Neuron (in vitro differentiated cells): ENCODE measurements at regions not wholly inside any gene's neighbourhood (a gene's known extent, or its start where the extent isn't known, plus 50 kb on each side); places are given as distances from the start of the nearest gene placed in this dataset.

ENCODE experiments used
- H2AFZ ChIP-seq: one replicate; pipeline ENCODE4 v1.6.1; 2013; ENCODE audit warnings: low read depth, mild to moderate bottlenecking, inconsistent platforms, low read length, moderate library complexity
- H3K27me3 ChIP-seq: one replicate; pipeline ENCODE4 v1.6.1; 2013; ENCODE audit warnings: low read length; ENCODE audit not compliant: insufficient read depth
- H3K36me3 ChIP-seq: one replicate; pipeline ENCODE4 v1.6.1; 2013; ENCODE audit warnings: low read length; ENCODE audit not compliant: insufficient read depth
- H3K4me1 ChIP-seq: one replicate; pipeline ENCODE4 v1.6.1; 2013; ENCODE audit warnings: low read length; ENCODE audit not compliant: insufficient read depth
- H3K4me3 ChIP-seq: 2 replicates; pipeline ENCODE4 v1.5.1; 2013; ENCODE audit warnings: mild to moderate bottlenecking, low read length, moderate library complexity
- H3K9me3 ChIP-seq: one replicate; pipeline ENCODE4 v1.6.1; 2013; ENCODE audit warnings: low read length

DNA sequence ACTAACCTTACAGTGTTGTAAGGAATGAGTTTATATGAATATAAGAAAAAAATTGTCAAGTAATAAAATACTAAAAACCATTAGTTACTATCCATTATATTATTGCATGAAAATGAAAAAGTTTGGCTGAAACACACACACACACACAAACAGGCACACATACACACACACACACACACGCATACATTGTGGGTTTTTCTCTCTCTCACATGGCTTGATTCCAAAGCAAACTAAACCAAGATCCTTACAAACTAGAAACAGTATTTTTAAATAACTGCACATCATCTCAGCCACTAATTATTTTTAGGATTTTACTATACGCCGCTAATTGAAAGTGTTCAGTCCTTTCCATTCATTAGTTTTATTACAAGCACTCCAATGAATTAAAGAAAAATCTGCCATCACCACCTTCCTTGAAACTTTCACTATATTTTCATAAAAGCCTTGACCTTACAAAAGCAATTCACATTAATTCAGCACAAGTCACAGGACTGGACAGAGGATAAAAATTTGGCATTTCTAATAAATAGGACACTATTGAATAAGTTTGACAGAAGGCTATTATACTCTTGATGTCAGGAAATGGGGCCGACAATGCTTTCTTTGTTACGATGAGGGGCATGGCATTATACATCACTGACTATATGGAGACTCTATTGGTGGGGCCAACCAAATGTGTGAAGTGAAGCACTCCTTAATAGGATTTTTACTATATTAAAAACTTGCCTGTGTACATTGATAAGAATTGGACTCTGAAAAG is 187.0 kb upstream of the ESRRG start:
- Histone ChIP-seq H2AFZ (no peak overlapping the region), H3K4me1 (peaks cover 19% of the 10 kb centered on the region), H3K4me3 (no peak overlapping the region), H3K9me3 (no peaks in the 10 kb centered on the region), H3K27me3 (no peaks in the 10 kb centered on the region), H3K36me3 (no peaks in the 10 kb centered on the region)

DNA sequence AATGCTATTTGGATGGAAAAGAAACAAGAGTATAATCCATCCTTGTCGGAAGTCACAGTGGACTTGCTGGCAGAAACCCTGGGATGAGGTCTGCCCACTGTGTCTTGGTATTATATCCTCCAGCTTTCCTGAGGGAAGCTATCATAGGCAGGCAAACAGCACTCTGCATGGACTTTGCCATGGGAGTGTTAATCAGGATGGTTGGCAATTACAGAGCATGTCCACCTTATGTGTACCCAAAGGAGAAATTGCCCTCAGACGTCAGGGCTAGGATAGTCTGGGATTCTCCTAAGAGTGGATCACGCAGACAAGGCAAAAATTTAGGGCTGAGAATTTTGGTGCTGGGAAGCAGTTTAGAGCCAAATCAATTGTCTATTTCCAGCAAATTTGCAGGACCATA is 184.9 kb upstream of the ESRRG start:
- no peak overlapping the region for H2AFZ ChIP-seq
- peaks cover 15% of the 10 kb centered on the region for H3K4me1 ChIP-seq
- no peak overlapping the region for H3K4me3 ChIP-seq
- no peaks in the 10 kb centered on the region for H3K36me3 ChIP-seq
- no peaks in the 10 kb centered on the region for H3K9me3 ChIP-seq
- H3K27me3 ChIP-seq, result no peaks in the 10 kb centered on the region

DNA sequence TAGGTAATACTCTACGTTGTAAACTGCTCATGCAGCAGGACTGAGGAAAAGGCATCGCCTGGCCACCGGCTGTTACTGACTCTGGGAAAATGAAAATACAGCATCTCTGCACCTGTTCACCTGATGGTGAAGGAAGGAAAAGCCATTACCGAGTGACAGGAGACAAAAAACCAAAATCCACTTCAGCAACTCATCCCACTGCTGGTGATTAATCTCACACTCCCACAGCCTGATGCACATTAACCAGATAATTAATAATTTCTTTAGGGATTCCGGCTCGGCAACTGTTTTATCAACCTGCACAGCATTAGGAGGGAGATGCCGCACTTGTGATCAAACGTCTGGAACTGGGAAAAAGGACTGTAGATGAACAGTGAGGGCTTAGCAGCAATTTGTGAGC is 183.9 kb upstream of the ESRRG start:
- Histone ChIP-seq H3K4me3 (no peak overlapping the region), H3K27me3 (no peaks in the 10 kb centered on the region), H3K4me1 (peaks cover 15% of the 10 kb centered on the region), H2AFZ (no peak overlapping the region), H3K36me3 (no peaks in the 10 kb centered on the region), H3K9me3 (no peaks in the 10 kb centered on the region)

DNA sequence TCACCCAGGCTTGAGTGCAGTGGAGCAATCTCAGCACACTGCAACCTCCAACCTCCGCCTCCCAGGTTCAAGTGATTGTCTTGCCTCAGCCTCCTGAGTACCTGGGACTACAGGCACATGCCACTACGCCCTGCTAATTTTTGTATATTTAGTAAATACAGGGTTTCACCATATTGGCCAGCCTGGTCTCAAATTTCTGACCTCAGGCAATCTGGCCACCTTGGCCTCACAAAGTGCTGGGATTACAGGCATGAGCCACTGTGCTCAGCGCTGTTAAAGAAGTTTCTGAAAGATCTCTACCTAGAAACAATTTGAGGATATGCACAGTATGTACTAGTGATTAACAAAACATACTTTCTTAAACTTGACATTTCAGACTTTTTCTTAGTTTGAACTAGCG is 182.6 kb upstream of the ESRRG start:
- H3K36me3 ChIP-seq, result no peaks in the 10 kb centered on the region
- peaks cover 14% of the 10 kb centered on the region for H3K4me1 ChIP-seq
- H2AFZ ChIP-seq, result no peak overlapping the region
- H3K9me3 ChIP-seq, result no peaks in the 10 kb centered on the region
- no peak overlapping the region for H3K4me3 ChIP-seq
- H3K27me3 ChIP-seq, result no peaks in the 10 kb centered on the region

DNA sequence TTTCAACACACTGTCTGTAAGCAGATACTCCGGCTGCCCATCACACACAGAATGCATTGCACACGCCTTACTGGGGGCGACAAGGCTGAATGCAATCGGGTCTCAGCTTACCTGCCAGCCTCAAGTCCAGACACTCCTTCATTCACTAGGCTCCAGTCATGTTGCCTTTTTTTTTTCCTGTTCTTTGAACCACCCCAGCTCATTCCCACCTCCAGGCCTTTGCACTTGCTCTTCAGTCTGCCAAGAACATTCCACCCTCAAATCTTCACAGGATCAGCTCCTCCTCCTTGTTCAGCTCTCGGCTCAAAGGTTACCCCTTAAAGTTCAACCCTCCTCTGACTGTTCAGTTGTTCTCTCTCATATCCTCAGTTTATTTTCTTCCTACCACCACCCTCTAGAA is 181.9 kb upstream of the ESRRG start:
- H3K4me1 ChIP-seq, result peaks cover 8% of the 10 kb centered on the region
- no peak overlapping the region for H2AFZ ChIP-seq
- no peaks in the 10 kb centered on the region for H3K36me3 ChIP-seq
- no peaks in the 10 kb centered on the region for H3K27me3 ChIP-seq
- H3K9me3 ChIP-seq, result no peaks in the 10 kb centered on the region
- H3K4me3 ChIP-seq, result no peak overlapping the region

DNA sequence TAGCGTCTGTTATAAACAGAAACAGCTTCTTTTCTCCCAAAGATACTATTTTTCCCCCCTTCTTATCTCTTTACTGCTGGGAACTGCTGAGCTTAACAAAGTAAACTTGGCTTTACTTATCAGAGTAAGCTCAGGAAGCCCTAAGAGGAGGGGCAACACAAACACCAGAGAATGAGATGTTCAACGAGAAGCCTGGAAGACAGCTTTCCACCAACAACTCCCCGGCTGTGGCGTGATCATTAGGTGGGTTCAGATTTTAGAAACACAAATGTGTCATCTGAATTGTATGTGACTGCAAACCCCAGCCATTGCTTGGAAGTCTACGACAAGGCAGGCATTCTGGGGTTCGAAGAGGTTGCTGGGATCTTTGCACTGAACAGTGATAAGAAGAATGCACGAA is 181.2 kb upstream of the ESRRG start:
- H3K36me3 ChIP-seq, result no peaks in the 10 kb centered on the region
- H2AFZ ChIP-seq, result no peak overlapping the region
- H3K9me3 ChIP-seq, result no peaks in the 10 kb centered on the region
- no peaks in the 10 kb centered on the region for H3K27me3 ChIP-seq
- H3K4me1 ChIP-seq, result peaks cover 3% of the 10 kb centered on the region
- H3K4me3 ChIP-seq, result no peak overlapping the region

DNA sequence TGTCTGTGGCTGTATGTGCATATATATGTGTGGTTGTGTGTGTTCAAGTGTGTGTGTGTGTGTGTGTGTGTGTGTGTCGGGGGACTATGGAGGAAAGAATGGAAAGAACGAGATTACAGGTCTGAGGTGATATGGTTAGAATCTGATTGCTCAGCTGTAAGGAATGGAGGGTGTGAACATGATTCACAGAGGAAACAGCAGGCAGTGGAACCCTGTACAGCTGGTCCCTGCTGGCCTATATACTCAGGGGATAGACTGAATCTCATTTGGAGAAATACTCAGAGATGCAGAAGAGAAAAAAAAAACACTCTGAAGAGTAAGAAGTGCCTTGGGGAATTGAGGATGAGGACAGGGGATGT is 180.1 kb upstream of the ESRRG start:
- Histone ChIP-seq H3K36me3 (no peaks in the 10 kb centered on the region), H3K4me3 (no peak overlapping the region), H2AFZ (no peak overlapping the region), H3K4me1 (peaks cover 3% of the 10 kb centered on the region), H3K27me3 (no peaks in the 10 kb centered on the region), H3K9me3 (no peaks in the 10 kb centered on the region)

DNA sequence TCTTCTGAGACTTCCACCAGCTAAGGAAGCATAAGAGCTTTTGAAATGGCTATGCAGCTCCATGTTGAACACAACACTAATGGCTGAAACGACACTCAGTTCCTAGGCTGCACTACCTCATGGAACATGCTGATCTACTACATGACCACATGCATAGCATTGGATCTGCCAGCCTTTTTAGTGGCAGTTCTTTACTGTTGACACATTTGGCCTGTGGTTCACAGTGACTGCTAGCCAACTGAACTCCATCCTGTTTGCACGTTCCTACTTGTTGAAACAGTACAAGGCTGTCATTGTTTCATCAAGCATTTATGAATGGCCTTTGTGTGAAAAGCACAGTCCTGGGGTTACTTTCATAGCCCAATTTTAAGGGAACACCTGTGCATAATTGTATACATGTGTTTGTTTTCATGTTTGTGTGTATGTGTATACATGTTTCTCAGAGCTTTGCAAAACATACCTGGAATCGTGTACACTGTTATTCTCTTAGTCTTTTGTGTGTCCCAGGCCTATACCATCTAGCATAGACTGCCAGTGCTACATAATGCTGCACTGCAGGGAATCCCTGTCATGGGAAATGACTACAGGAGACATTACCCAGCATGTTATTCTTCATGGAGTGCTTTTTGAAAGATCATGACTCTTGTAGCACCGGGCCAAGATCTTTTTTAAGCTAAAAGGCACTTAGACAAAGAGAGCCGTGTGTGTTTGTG is 179.6 kb upstream of the ESRRG start:
- no peaks in the 10 kb centered on the region for H3K9me3 ChIP-seq
- no peak overlapping the region for H3K4me3 ChIP-seq
- H3K4me1 ChIP-seq, result peaks cover 3% of the 10 kb centered on the region
- H3K36me3 ChIP-seq, result no peaks in the 10 kb centered on the region
- no peak overlapping the region for H2AFZ ChIP-seq
- H3K27me3 ChIP-seq, result no peaks in the 10 kb centered on the region

DNA sequence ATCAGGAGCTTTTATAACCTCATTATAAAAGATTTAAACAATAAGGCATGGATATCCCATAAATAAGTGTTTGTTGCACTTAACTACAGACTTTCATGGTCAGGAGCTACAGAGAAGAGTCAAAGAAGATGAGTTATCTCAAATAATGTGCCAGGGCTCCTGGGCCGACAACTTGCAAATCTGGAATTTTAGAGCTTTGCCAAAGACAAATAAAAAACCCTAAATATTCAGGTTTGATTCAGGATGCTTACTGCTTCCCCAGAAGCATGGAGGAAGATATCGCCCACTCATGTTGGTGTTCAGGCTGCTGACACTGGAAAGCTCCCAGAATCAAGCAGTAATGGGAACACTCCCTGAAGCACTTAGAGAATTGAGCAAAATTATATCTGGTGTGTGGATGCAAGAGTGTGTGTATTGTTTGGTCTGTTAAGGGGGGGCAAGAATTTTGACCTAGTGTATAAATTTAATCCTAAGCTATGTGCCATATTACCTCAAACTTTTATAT is 176.9 kb upstream of the ESRRG start:
- H2AFZ ChIP-seq, result no peak overlapping the region
- H3K36me3 ChIP-seq, result no peaks in the 10 kb centered on the region
- no peak overlapping the region for H3K4me3 ChIP-seq
- H3K9me3 ChIP-seq, result no peaks in the 10 kb centered on the region
- H3K27me3 ChIP-seq, result no peaks in the 10 kb centered on the region
- no peaks in the 10 kb centered on the region for H3K4me1 ChIP-seq

DNA sequence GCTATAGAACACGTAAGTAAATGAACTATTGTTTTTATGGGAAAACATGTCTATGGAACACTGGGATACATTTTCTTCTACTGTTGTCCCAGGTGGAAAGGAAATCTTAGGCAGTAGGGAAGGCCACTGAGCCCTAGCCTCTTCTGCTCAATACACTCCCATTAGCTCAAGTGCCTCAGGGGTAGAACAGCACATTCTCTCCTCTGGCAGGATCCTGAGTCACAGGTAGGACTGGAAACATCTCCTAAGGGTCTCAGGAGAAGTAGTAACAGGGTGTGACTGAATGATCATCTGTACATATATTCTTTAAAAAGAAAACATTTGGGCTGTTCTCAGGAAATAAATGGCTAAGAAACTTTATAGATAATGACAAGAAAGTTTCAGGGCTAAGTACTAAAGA is 175.6 kb upstream of the ESRRG start:
- no peaks in the 10 kb centered on the region for H3K4me1 ChIP-seq
- H2AFZ ChIP-seq, result no peak overlapping the region
- H3K9me3 ChIP-seq, result no peaks in the 10 kb centered on the region
- H3K4me3 ChIP-seq, result no peak overlapping the region
- H3K36me3 ChIP-seq, result no peaks in the 10 kb centered on the region
- H3K27me3 ChIP-seq, result no peaks in the 10 kb centered on the region

DNA sequence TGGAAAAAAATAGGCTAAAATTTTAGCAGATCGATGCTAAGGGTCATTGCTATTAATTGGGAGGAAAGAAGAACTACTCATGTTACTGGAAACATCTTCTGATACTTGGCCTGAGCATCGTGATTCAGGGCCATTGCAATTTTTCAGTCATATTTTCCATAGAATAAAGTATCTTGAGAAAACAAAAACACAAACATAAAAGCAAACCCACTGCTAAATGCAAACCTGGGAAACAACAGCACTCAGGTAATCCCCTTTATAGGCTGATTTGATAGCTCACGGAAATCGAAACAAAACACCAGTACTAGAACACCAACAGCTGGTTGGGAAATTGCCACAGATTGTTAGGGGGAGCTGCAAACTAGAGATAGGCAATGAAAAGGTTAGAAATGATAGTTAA is 172.9 kb upstream of the ESRRG start:
- no peak overlapping the region for H2AFZ ChIP-seq
- no peaks in the 10 kb centered on the region for H3K4me1 ChIP-seq
- no peak overlapping the region for H3K4me3 ChIP-seq
- no peaks in the 10 kb centered on the region for H3K9me3 ChIP-seq
- no peaks in the 10 kb centered on the region for H3K27me3 ChIP-seq
- no peaks in the 10 kb centered on the region for H3K36me3 ChIP-seq

DNA sequence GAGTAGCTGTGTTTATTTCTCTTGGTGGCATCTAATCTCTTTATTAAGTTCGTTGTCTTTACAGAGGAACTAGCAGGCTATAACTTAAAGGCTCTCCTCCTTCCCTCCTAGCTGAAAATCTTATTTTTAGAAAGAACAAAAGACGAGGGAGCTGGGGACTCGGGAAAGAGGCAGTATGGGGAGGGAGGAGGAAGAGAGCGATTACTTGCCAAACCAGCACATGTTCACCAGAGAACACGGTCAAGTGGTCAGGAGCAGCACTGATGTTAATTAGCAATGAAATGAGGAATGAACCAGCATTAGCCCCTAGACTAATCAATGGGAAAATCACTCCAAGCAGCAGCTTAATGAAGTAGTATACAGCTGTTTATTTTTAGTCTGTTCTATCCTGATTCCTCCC is 171.3 kb upstream of the ESRRG start:
- H3K36me3 ChIP-seq, result no peaks in the 10 kb centered on the region
- H2AFZ ChIP-seq, result no peak overlapping the region
- H3K27me3 ChIP-seq, result no peaks in the 10 kb centered on the region
- no peaks in the 10 kb centered on the region for H3K4me1 ChIP-seq
- H3K9me3 ChIP-seq, result no peaks in the 10 kb centered on the region
- H3K4me3 ChIP-seq, result no peak overlapping the region

DNA sequence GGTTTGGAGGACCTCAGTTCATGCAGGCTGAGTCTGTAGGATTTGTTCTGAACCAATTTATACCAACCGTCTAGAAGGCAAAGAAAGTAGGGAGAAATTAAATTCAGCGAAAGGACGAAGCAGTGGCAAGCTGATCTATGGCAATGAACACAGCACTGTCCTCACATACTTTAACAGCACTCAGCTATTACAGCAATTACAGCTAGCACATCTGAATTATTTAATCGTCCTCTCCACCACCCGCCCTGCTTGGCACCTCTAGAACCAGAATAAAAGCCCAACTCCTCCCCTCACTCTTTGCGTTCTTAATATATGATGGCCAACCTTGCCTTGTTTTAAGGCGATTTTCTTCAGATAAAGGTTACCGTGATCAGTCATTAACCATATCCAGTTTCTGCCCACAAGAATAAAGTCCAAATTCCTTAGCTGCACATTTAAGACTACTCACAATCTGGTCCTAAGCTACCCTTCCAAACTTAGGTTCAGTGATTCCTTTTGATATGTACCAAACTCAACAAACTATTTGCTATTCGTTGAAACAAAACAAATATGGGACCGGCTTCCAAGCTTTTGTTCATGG is 169.4 kb upstream of the ESRRG start:
- Histone ChIP-seq H3K27me3 (no peaks in the 10 kb centered on the region), H3K4me1 (no peaks in the 10 kb centered on the region), H3K4me3 (no peak overlapping the region), H3K9me3 (no peaks in the 10 kb centered on the region), H3K36me3 (no peaks in the 10 kb centered on the region), H2AFZ (no peak overlapping the region)
